GM23338 (cell line): ENCODE measurements at regions not wholly inside any gene's neighbourhood (a gene's known extent, or its start where the extent isn't known, plus 50 kb on each side); places are given as distances from the start of the nearest gene placed in this dataset.

ENCODE experiments used
- ATAC-seq: fragments of 200-7000 bp; cut with Tn5 transposase; 3 replicates; pipeline ENCODE4 v1.9.1; 2020
- DNase-seq: peaks from one replicate; pipeline ENCODE4 v3.0.0-alpha.2; 2015; ENCODE audit warnings: low spot score
- H2AFZ ChIP-seq: fragments of 200-600 bp; sonication (generic); 2 replicates; pipeline ENCODE4 v1.8.0; 2016; ENCODE audit warnings: antibody characterized with exemption, mild to moderate bottlenecking, moderate library complexity
- H3F3A ChIP-seq: fragments of 200-600 bp; sonication (generic); replicated peaks from 2 replicates; pipeline ENCODE4 v1.8.0; 2017; ENCODE audit warnings: antibody characterized with exemption, mixed run types, low read depth
- H3K27ac ChIP-seq: fragments of 200-600 bp; sonication (generic); 2 replicates; pipeline ENCODE4 v1.6.1; 2016; ENCODE audit warnings: low read depth
- H3K27me3 ChIP-seq: fragments of 200-600 bp; sonication (generic); 2 replicates; pipeline ENCODE4 v1.8.0; 2016; ENCODE audit warnings: mild to moderate bottlenecking, mixed run types, moderate library complexity; ENCODE audit not compliant: insufficient read depth
- H3K36me3 ChIP-seq: fragments of 200-600 bp; sonication (generic); 2 replicates; pipeline ENCODE4 v1.8.0; 2016; ENCODE audit warnings: mild to moderate bottlenecking; ENCODE audit not compliant: insufficient read depth
- H3K4me1 ChIP-seq: fragments of 200-600 bp; sonication (generic); 2 replicates; pipeline ENCODE4 v1.8.0; 2016; ENCODE audit warnings: mild to moderate bottlenecking, moderate library complexity; ENCODE audit not compliant: insufficient read depth
- H3K4me2 ChIP-seq: fragments of 200-600 bp; sonication (generic); 2 replicates; pipeline ENCODE4 v1.7.1; 2017; ENCODE audit warnings: mixed run types
- H3K4me3 ChIP-seq: fragments of 200-600 bp; sonication (generic); 2 replicates; pipeline ENCODE4 v1.6.1; 2016; ENCODE audit warnings: mixed run types
- H3K79me2 ChIP-seq: fragments of 200-600 bp; sonication (generic); replicated peaks from 2 replicates; pipeline ENCODE4 v1.8.0; 2017; ENCODE audit warnings: mild to moderate bottlenecking; ENCODE audit not compliant: insufficient read depth
- H3K9me2 ChIP-seq: fragments of 200-600 bp; sonication (generic); 2 replicates; pipeline ENCODE4 v1.8.0; 2017; ENCODE audit not compliant: insufficient read depth
- H4K20me1 ChIP-seq: fragments of 200-600 bp; sonication (generic); replicated peaks from 2 replicates; pipeline ENCODE4 v1.8.0; 2017; ENCODE audit warnings: mild to moderate bottlenecking; ENCODE audit not compliant: insufficient read depth
- H3K27ac Mint-ChIP-seq: 2 replicates; pipeline ENCODE4 v1.8.0; 2020; ENCODE audit warnings: inconsistent platforms, mild to moderate bottlenecking, moderate library complexity, mixed read lengths
- H3K27me3 Mint-ChIP-seq: 3 replicates; pipeline ENCODE4 v1.8.0; 2022; ENCODE audit warnings: low read depth, mild to moderate bottlenecking, moderate library complexity, mixed read lengths, inconsistent platforms; ENCODE audit not compliant: insufficient read depth, poor library complexity
- H3K36me3 Mint-ChIP-seq: 3 replicates; pipeline ENCODE4 v1.8.0; 2021; ENCODE audit warnings: low read depth, mild to moderate bottlenecking, inconsistent platforms, moderate library complexity, mixed read lengths
- H3K4me1 Mint-ChIP-seq: 3 replicates; pipeline ENCODE4 v1.8.0; 2020; ENCODE audit warnings: mild to moderate bottlenecking, inconsistent platforms, mixed read lengths
- H3K4me3 Mint-ChIP-seq: 3 replicates; pipeline ENCODE4 v1.8.0; 2021; ENCODE audit warnings: moderate library complexity, mild to moderate bottlenecking, inconsistent platforms, mixed read lengths
- H3K9me3 Mint-ChIP-seq: 3 replicates; pipeline ENCODE4 v1.8.0; 2020; ENCODE audit warnings: moderate library complexity, mild to moderate bottlenecking, inconsistent platforms, mixed read lengths
- CREB1 ChIP-seq: fragments of 250-450 bp; sonication (Bioruptor Pico); IDR thresholded peaks from 2 replicates; pipeline ENCODE4 v1.5.0; 2020; ENCODE audit warnings: low read depth, mild to moderate bottlenecking, moderate library complexity
- CTCF ChIP-seq, 2 experiments: fragments of 200-600 bp in 1 of 2; sonication (generic) in 1 of 2; conservative IDR thresholded peaks; 2 replicates each; pipeline versions ENCODE4 v1.5.1 to v1.6.1; 2016 to 2017; ENCODE audit warnings: antibody characterized with exemption in 2 of 2, low read depth in 2 of 2, mild to moderate bottlenecking in 2 of 2, moderate library complexity in 1 of 2
- EZH2 ChIP-seq: fragments of 200-600 bp; sonication (generic); IDR thresholded peaks from one replicate; pipeline ENCODE4 v1.8.0; 2017; ENCODE audit warnings: antibody characterized with exemption, mild to moderate bottlenecking, low read depth; ENCODE audit not compliant: unreplicated experiment
- POLR2AphosphoS5 ChIP-seq: IDR thresholded peaks from 2 replicates; pipeline ENCODE4 v1.6.1; 2016; ENCODE audit warnings: antibody characterized with exemption, low read depth
- TF ChIP-seq, protein P1 (sequence below): IDR thresholded peaks from one replicate; pipeline ENCODE4 v1.6.1; 2018; ENCODE audit warnings: antibody characterized with exemption; ENCODE audit not compliant: unreplicated experiment
- TF ChIP-seq, protein P2 (sequence below): IDR thresholded peaks from 2 replicates; pipeline ENCODE4 v1.6.1; 2016; ENCODE audit warnings: antibody characterized with exemption

- TF ChIP-seq, protein P1, sequence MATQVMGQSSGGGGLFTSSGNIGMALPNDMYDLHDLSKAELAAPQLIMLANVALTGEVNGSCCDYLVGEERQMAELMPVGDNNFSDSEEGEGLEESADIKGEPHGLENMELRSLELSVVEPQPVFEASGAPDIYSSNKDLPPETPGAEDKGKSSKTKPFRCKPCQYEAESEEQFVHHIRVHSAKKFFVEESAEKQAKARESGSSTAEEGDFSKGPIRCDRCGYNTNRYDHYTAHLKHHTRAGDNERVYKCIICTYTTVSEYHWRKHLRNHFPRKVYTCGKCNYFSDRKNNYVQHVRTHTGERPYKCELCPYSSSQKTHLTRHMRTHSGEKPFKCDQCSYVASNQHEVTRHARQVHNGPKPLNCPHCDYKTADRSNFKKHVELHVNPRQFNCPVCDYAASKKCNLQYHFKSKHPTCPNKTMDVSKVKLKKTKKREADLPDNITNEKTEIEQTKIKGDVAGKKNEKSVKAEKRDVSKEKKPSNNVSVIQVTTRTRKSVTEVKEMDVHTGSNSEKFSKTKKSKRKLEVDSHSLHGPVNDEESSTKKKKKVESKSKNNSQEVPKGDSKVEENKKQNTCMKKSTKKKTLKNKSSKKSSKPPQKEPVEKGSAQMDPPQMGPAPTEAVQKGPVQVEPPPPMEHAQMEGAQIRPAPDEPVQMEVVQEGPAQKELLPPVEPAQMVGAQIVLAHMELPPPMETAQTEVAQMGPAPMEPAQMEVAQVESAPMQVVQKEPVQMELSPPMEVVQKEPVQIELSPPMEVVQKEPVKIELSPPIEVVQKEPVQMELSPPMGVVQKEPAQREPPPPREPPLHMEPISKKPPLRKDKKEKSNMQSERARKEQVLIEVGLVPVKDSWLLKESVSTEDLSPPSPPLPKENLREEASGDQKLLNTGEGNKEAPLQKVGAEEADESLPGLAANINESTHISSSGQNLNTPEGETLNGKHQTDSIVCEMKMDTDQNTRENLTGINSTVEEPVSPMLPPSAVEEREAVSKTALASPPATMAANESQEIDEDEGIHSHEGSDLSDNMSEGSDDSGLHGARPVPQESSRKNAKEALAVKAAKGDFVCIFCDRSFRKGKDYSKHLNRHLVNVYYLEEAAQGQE, result no peak
- TF ChIP-seq, protein P2, sequence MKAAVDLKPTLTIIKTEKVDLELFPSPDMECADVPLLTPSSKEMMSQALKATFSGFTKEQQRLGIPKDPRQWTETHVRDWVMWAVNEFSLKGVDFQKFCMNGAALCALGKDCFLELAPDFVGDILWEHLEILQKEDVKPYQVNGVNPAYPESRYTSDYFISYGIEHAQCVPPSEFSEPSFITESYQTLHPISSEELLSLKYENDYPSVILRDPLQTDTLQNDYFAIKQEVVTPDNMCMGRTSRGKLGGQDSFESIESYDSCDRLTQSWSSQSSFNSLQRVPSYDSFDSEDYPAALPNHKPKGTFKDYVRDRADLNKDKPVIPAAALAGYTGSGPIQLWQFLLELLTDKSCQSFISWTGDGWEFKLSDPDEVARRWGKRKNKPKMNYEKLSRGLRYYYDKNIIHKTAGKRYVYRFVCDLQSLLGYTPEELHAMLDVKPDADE, result no peak
- no peak for TF ChIP-seq CTCF (conservative IDR thresholded peaks at IDR 0.05; ENCODE audit: low read depth in 2 of 2)
- TF ChIP-seq EZH2, result no peak
Measured at GRCh38 chr2:59249441-59250306, 1008.5 kb upstream of the FANCL start (continued).

DNA sequence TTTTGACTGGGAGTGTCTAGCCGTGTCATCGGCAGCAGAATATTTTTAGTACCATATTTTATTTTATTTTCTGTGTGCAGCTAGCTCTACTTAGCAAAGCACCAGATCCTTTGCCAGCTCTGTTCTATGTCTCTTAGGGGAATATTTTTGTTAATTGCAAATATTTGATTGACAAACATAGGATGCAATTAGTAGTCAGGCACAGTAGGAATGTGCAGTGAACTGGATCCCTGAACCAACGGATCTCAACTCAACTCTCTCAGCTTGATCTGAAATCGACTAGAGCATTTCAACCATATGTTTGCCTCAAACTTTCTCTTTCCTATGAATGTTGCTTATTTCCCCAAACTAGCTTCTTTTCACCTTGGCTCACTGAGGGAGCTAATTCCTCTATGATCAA lies 998.0 kb upstream of the FANCL start:
- ATAC-seq (no peak), DNase-seq (no peak)
- no peak overlapping the region; the same call in 1 of the 2 replicates for H3K27ac Mint-ChIP-seq
- H3K9me3 Mint-ChIP-seq, result no peaks in the 10 kb centered on the region
- Histone ChIP-seq H2AFZ (no peak overlapping the region), H3K27me3 (no peaks in the 10 kb centered on the region), H3K4me2 (no peak overlapping the region), H3F3A (no peaks in the 10 kb centered on the region), H3K27ac (no peak overlapping the region), H4K20me1 (no peaks in the 10 kb centered on the region), H3K9me2 (no peaks in the 10 kb centered on the region), H3K79me2 (no peaks in the 10 kb centered on the region), H3K4me1 (peaks cover 8% of the 10 kb centered on the region; the same call in 1 of the 2 replicates), H3K4me3 (no peak overlapping the region), H3K36me3 (no peaks in the 10 kb centered on the region)
- H3K4me1 Mint-ChIP-seq, result peaks cover 7% of the 10 kb centered on the region; the same call in 2 of the 3 replicates
- no peaks in the 10 kb centered on the region for H3K27me3 Mint-ChIP-seq
- H3K36me3 Mint-ChIP-seq, result no peaks in the 10 kb centered on the region
- no peak overlapping the region for H3K4me3 Mint-ChIP-seq
- TF ChIP-seq, protein P1, result no peak
- TF ChIP-seq POLR2AphosphoS5, result no peak
- no peak for TF ChIP-seq CREB1 (CRISPR knock-in tag)
